ENCODE measurements at regions not wholly inside any gene's neighbourhood (a gene's known extent, or its start where the extent isn't known, plus 50 kb on each side); places are given as distances from the start of the nearest gene placed in this dataset.

DNA sequence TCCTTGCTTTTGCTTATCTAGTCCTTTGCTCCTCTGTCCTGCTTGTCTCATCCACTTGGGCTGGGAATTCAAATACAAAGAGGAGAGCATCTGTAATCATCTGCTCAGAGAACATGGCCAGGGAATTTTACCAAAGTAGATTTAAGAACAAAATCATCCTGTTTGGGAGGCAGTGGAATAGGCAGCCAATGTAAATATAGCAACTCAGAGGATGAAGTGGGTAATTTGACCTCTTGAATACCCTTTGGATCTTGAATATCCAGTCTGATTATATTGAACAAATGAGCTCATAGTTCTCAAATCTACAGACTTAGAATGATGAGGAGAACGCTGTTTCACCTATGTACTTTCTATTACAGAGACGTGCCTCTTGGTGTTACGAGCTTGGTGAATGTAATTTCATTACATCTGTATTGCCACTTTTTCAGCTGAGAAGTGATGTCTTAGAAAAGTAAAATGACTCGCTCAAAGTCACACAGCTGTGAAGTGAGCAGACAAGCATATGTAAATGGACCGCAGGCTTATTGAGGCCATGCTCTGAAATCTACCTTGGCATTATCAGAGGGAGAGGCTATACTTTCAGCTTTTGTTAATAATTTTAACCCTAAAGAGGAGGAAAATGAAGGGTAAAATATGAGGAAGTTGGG is 266.3 kb downstream of the MTX2 start:
- no peak overlapping the region for H3K4me3 ChIP-seq
- TF ChIP-seq, protein P1, sequence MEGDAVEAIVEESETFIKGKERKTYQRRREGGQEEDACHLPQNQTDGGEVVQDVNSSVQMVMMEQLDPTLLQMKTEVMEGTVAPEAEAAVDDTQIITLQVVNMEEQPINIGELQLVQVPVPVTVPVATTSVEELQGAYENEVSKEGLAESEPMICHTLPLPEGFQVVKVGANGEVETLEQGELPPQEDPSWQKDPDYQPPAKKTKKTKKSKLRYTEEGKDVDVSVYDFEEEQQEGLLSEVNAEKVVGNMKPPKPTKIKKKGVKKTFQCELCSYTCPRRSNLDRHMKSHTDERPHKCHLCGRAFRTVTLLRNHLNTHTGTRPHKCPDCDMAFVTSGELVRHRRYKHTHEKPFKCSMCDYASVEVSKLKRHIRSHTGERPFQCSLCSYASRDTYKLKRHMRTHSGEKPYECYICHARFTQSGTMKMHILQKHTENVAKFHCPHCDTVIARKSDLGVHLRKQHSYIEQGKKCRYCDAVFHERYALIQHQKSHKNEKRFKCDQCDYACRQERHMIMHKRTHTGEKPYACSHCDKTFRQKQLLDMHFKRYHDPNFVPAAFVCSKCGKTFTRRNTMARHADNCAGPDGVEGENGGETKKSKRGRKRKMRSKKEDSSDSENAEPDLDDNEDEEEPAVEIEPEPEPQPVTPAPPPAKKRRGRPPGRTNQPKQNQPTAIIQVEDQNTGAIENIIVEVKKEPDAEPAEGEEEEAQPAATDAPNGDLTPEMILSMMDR (IDR thresholded peaks at IDR 0.05), result no peak
- no peaks in the 10 kb centered on the region for H3K36me3 ChIP-seq
- no peak for DNase-seq (ENCODE audit: low spot score)
- no peaks in the 10 kb centered on the region for H3K27me3 ChIP-seq
- peaks cover 0 to 7% of the 10 kb centered on the region in 2 donors for H3K4me1 ChIP-seq
- no peak overlapping the region for H3K27ac ChIP-seq
- no peaks in the 10 kb centered on the region for H3K9me3 ChIP-seq

- DNase-seq (ENCODE audit: low spot score), result no peak
- peaks cover 0 to 7% of the 10 kb centered on the region in 2 donors for H3K4me1 ChIP-seq
- H3K27me3 ChIP-seq, result no peaks in the 10 kb centered on the region
- H3K4me3 ChIP-seq, result no peak overlapping the region
- TF ChIP-seq, protein P1 (IDR thresholded peaks at IDR 0.05), result no peak
- no peaks in the 10 kb centered on the region for H3K9me3 ChIP-seq
- H3K27ac ChIP-seq, result no peak overlapping the region
- no peaks in the 10 kb centered on the region for H3K36me3 ChIP-seq
Measured at GRCh38 chr2:176536439-176537133, 267.3 kb downstream of the MTX2 start.

GRCh38 chr2:176537932-176538331 is 268.7 kb downstream of the MTX2 start:
- Histone ChIP-seq H3K27me3 (no peaks in the 10 kb centered on the region), H3K36me3 (no peaks in the 10 kb centered on the region), H3K9me3 (no peaks in the 10 kb centered on the region), H3K27ac (no peak overlapping the region), H3K4me3 (no peak overlapping the region), H3K4me1 (peaks cover 0 to 7% of the 10 kb centered on the region in 2 donors)
- TF ChIP-seq, protein P1 (IDR thresholded peaks at IDR 0.05), result no peak
- DNase-seq (ENCODE audit: low spot score), result no peak

- TF ChIP-seq, protein P1 (IDR thresholded peaks at IDR 0.05), result no peak
Measured at GRCh38 chr2:176540995-176541394, 271.8 kb downstream of the MTX2 start.

GRCh38 chr2:176542476-176542875 is 273.2 kb downstream of the MTX2 start:
- no peak overlapping the region for H3K27ac ChIP-seq
- H3K4me1 ChIP-seq, result no peaks in the 10 kb centered on the region
- TF ChIP-seq, protein P1 (IDR thresholded peaks at IDR 0.05), result no peak
- DNase-seq (ENCODE audit: low spot score), result no peak
- H3K27me3 ChIP-seq, result no peaks in the 10 kb centered on the region
- H3K9me3 ChIP-seq, result no peaks in the 10 kb centered on the region
- H3K36me3 ChIP-seq, result no peaks in the 10 kb centered on the region
- H3K4me3 ChIP-seq, result no peak overlapping the region

More at GRCh38 chr2:176540995-176541394, 271.8 kb downstream of the MTX2 start:
- no peaks in the 10 kb centered on the region for H3K36me3 ChIP-seq
- H3K27ac ChIP-seq, result no peak overlapping the region
- DNase-seq (ENCODE audit: low spot score), result no peak
- H3K27me3 ChIP-seq, result no peaks in the 10 kb centered on the region
- no peaks in the 10 kb centered on the region for H3K4me1 ChIP-seq
- no peak overlapping the region for H3K4me3 ChIP-seq
- no peaks in the 10 kb centered on the region for H3K9me3 ChIP-seq
